ENCODE measurements at regions not wholly inside any gene's neighbourhood (a gene's known extent, or its start where the extent isn't known, plus 50 kb on each side); places are given as distances from the start of the nearest gene placed in this dataset.

GRCh38 chr5:155389498-155389897, 375.9 kb downstream of the KIF4B start:
- Histone ChIP-seq H3K4me3 (no peak overlapping the region), H3K4me1 (no peaks in the 10 kb centered on the region), H3K27ac (no peak overlapping the region), H3K9me3 (no peaks in the 10 kb centered on the region), H3K36me3 (no peaks in the 10 kb centered on the region), H3K27me3 (no peaks in the 10 kb centered on the region)
- ATAC-seq (no peak), DNase-seq (no peak)
- intact Hi-C loops (cut with DNase I; ENCODE audit: low total_unique reads) = no loop called here
- no peak for TF ChIP-seq POLR2A (IDR thresholded peaks at IDR 0.05)
- no peak for TF ChIP-seq CTCF (IDR thresholded peaks at IDR 0.05 in 4 of 5, conservative IDR thresholded peaks at IDR 0.05 in 1 of 5)
- in situ Hi-C loops (cut with MboI; ENCODE audit: low sequenced_read_pairs in 4 of 4) = no loop called here

- no peaks in the 10 kb centered on the region for H3K36me3 ChIP-seq
- H3K4me1 ChIP-seq = no peaks in the 10 kb centered on the region
- TF ChIP-seq CTCF (IDR thresholded peaks at IDR 0.05 in 4 of 5, conservative IDR thresholded peaks at IDR 0.05 in 1 of 5) (no peak), POLR2A (IDR thresholded peaks at IDR 0.05) (no peak)
- no peaks in the 10 kb centered on the region for H3K27me3 ChIP-seq
- intact Hi-C loops (cut with DNase I; ENCODE audit: low total_unique reads) (no loop called here), in situ Hi-C loops (cut with MboI; ENCODE audit: low sequenced_read_pairs in 4 of 4) (no loop called here)
- H3K27ac ChIP-seq = no peak overlapping the region
- H3K4me3 ChIP-seq = no peak overlapping the region
- no peak for ATAC-seq
- DNase-seq = no peak
- H3K9me3 ChIP-seq = no peaks in the 10 kb centered on the region
These were observed 381.2 kb downstream of the KIF4B start for GRCh38 chr5:155394727-155395126.

- H3K9me3 ChIP-seq = no peaks in the 10 kb centered on the region
- H3K4me1 ChIP-seq = no peaks in the 10 kb centered on the region
- ATAC-seq = no peak
- in situ Hi-C loops (cut with MboI; ENCODE audit: low sequenced_read_pairs in 4 of 4) (no loop called here), intact Hi-C loops (cut with DNase I; ENCODE audit: low total_unique reads) (no loop called here)
- H3K27me3 ChIP-seq = no peaks in the 10 kb centered on the region
- H3K27ac ChIP-seq = no peak overlapping the region
- no peak for DNase-seq
- no peaks in the 10 kb centered on the region for H3K36me3 ChIP-seq
- TF ChIP-seq POLR2A (IDR thresholded peaks at IDR 0.05) (no peak), CTCF (IDR thresholded peaks at IDR 0.05 in 4 of 5, conservative IDR thresholded peaks at IDR 0.05 in 1 of 5) (no peak)
- no peak overlapping the region for H3K4me3 ChIP-seq
These were observed 389.5 kb downstream of the KIF4B start for GRCh38 chr5:155402927-155403640.

GRCh38 chr5:155406815-155407214, 393.3 kb downstream of the KIF4B start:
- ATAC-seq = no peak
- H3K27me3 ChIP-seq = no peaks in the 10 kb centered on the region
- TF ChIP-seq CTCF (IDR thresholded peaks at IDR 0.05 in 4 of 5, conservative IDR thresholded peaks at IDR 0.05 in 1 of 5) (no peak), POLR2A (IDR thresholded peaks at IDR 0.05) (no peak)
- no peak overlapping the region for H3K4me3 ChIP-seq
- no peaks in the 10 kb centered on the region for H3K36me3 ChIP-seq
- no peak for DNase-seq
- no peaks in the 10 kb centered on the region for H3K9me3 ChIP-seq
- in situ Hi-C loops (cut with MboI; ENCODE audit: low sequenced_read_pairs in 4 of 4) = no loop called here
- intact Hi-C loops (cut with DNase I; ENCODE audit: low total_unique reads) = no loop called here
- H3K27ac ChIP-seq = no peak overlapping the region
- H3K4me1 ChIP-seq = no peaks in the 10 kb centered on the region

GRCh38 chr5:155408465-155408864, 394.9 kb downstream of the KIF4B start:
- ATAC-seq (no peak), DNase-seq (no peak)
- Histone ChIP-seq H3K4me1 (no peaks in the 10 kb centered on the region), H3K27ac (no peak overlapping the region), H3K9me3 (no peaks in the 10 kb centered on the region), H3K27me3 (no peaks in the 10 kb centered on the region), H3K4me3 (no peak overlapping the region), H3K36me3 (no peaks in the 10 kb centered on the region)
- in situ Hi-C loops (cut with MboI; ENCODE audit: low sequenced_read_pairs in 4 of 4) = no loop called here
- TF ChIP-seq CTCF (IDR thresholded peaks at IDR 0.05 in 4 of 5, conservative IDR thresholded peaks at IDR 0.05 in 1 of 5) (no peak), POLR2A (IDR thresholded peaks at IDR 0.05) (no peak)
- intact Hi-C loops (cut with DNase I; ENCODE audit: low total_unique reads) = no loop called here

All from gastrocnemius medialis (tissue), 4 donors.